Fibroblast of mammary gland (primary cell): ENCODE measurements at regions not wholly inside any gene's neighbourhood (a gene's known extent, or its start where the extent isn't known, plus 50 kb on each side); places are given as distances from the start of the nearest gene placed in this dataset.

Experiments used
- DNase-seq: peaks from one replicate; pipeline ENCODE4 v3.0.0-alpha.2; 2010; ENCODE audit warnings: low read depth
- H3K4me3 ChIP-seq: 2 replicates; pipeline ENCODE4 v1.5.1; 2011; ENCODE audit warnings: low read depth, mild to moderate bottlenecking, low read length, moderate library complexity; ENCODE audit not compliant: control insufficient read depth
- TF ChIP-seq, protein P1 (sequence below): conservative IDR thresholded peaks from 2 replicates; pipeline ENCODE4 v1.5.1; 2011; ENCODE audit warnings: low read depth, low read length, inconsistent platforms; ENCODE audit not compliant: control insufficient read depth, insufficient read depth

GRCh38 chr4:23602720-23603119, 287.1 kb downstream of the PPARGC1A start:
- TF ChIP-seq, protein P1, sequence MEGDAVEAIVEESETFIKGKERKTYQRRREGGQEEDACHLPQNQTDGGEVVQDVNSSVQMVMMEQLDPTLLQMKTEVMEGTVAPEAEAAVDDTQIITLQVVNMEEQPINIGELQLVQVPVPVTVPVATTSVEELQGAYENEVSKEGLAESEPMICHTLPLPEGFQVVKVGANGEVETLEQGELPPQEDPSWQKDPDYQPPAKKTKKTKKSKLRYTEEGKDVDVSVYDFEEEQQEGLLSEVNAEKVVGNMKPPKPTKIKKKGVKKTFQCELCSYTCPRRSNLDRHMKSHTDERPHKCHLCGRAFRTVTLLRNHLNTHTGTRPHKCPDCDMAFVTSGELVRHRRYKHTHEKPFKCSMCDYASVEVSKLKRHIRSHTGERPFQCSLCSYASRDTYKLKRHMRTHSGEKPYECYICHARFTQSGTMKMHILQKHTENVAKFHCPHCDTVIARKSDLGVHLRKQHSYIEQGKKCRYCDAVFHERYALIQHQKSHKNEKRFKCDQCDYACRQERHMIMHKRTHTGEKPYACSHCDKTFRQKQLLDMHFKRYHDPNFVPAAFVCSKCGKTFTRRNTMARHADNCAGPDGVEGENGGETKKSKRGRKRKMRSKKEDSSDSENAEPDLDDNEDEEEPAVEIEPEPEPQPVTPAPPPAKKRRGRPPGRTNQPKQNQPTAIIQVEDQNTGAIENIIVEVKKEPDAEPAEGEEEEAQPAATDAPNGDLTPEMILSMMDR: no peak
- no peak overlapping the region for H3K4me3 ChIP-seq
- no peak for DNase-seq

GRCh38 chr4:23594125-23594524, 295.7 kb downstream of the PPARGC1A start:
- no peak for DNase-seq
- TF ChIP-seq, protein P1: no peak
- no peak overlapping the region for H3K4me3 ChIP-seq

DNA sequence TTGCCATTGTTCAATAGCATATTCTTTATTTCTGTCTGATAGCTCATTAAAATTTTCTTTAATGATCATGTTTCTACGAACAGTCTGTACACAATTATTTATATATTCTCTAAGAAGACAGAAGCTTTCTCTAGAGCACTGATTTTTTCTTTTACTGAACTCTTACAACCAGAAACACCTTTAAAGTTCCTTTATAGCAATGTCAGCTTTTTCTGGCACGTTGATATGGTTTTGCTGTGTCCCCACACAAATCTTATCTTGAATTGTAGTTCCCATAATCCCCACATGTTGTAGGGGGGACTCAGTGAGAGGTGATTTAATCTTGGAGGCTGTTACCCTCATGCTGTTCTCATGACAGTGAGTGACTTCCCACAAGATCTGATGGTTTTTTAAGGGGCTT, 299.4 kb downstream of the PPARGC1A start:
- no peak for DNase-seq
- no peak overlapping the region for H3K4me3 ChIP-seq
- TF ChIP-seq, protein P1: no peak

DNA sequence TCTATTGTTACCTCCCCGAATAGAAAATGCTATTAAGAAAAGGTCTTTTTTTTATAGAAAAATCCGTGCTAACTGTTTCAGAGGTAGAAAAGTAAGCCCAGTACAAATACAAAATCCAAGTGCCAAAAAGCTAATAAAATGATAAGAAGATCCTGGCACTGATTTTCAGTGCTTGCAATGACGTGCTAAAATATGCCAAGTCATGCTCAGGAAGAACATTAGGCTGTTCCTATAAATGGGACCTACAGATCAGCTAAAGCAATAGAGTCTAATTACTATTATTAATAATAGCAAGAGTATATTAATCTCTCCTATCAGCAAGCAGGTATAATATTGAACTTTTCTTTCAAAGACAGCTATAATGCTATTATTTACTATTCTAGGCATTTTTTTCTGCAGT, 305.8 kb downstream of the PPARGC1A start:
- TF ChIP-seq, protein P1: no peak
- no peak for DNase-seq
- no peak overlapping the region for H3K4me3 ChIP-seq

- no peak overlapping the region for H3K4me3 ChIP-seq
- TF ChIP-seq, protein P1: no peak
- no peak for DNase-seq
Observed at GRCh38 chr4:23582671-23583070, 307.2 kb downstream of the PPARGC1A start.

- no peak overlapping the region for H3K4me3 ChIP-seq
- DNase-seq: no peak
- TF ChIP-seq, protein P1: no peak
Observed at GRCh38 chr4:23579166-23579565, 310.7 kb downstream of the PPARGC1A start.

- no peak overlapping the region for H3K4me3 ChIP-seq
- TF ChIP-seq, protein P1: no peak
Observed at GRCh38 chr4:23577398-23577797, 312.4 kb downstream of the PPARGC1A start.

More at GRCh38 chr4:23577398-23577797, 312.4 kb downstream of the PPARGC1A start:
- DNase-seq: no peak
